VCaP (cell line): ENCODE measurements at regions not wholly inside any gene's neighbourhood (a gene's known extent, or its start where the extent isn't known, plus 50 kb on each side); places are given as distances from the start of the nearest gene placed in this dataset.
"Not testable (repeated sequence)": the region's sequence is repeated elsewhere in the genome, so short reads cannot be mapped to it uniquely, and the experiment has no call there.

ENCODE experiments used
- H3K27ac ChIP-seq: fragments of 450-650 bp; 2 replicates; pipeline ENCODE4 v1.5.1; 2017
- TF ChIP-seq, protein P1 (sequence below): fragments of 450-650 bp; conservative IDR thresholded peaks from 2 replicates; pipeline ENCODE4 v1.5.1; 2017; ENCODE audit warnings: mild to moderate bottlenecking, moderate library complexity

DNA sequence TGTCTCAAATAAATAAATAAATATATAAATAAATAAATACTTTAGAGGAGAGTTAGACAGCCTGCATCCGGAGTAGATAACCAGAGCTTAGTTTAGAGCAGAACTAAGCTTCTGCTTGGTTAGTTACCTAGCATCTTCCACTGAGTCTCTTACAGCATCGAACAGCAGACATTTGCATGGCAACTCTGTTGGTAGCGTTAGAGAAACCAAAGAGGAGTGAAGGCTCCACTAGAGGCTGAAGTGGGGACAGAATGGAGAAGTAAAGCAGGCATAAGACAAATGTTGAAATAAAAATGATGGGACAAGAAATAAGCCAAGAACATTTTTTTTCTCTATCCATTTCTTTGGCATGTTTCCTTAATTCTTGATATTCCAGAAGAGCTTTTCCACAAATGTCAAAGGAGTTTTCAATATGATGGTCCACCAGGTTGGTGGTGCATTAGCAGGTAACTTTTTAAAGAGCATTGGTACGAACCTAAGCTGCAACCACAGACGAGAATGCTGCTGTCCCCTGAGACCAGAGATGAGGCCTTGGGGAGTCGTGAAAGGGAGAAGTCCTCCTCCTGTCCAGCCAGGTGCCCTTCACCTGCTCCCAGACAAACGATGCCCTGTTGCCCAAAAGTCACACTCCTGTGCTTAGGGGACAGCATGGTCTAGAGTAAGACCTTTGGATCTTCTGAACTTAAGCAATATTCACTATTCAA is 438.3 kb downstream of the DIRAS2 start:
- TF ChIP-seq, protein P1, sequence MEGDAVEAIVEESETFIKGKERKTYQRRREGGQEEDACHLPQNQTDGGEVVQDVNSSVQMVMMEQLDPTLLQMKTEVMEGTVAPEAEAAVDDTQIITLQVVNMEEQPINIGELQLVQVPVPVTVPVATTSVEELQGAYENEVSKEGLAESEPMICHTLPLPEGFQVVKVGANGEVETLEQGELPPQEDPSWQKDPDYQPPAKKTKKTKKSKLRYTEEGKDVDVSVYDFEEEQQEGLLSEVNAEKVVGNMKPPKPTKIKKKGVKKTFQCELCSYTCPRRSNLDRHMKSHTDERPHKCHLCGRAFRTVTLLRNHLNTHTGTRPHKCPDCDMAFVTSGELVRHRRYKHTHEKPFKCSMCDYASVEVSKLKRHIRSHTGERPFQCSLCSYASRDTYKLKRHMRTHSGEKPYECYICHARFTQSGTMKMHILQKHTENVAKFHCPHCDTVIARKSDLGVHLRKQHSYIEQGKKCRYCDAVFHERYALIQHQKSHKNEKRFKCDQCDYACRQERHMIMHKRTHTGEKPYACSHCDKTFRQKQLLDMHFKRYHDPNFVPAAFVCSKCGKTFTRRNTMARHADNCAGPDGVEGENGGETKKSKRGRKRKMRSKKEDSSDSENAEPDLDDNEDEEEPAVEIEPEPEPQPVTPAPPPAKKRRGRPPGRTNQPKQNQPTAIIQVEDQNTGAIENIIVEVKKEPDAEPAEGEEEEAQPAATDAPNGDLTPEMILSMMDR, result no peak
- H3K27ac ChIP-seq, result no peak overlapping the region

DNA sequence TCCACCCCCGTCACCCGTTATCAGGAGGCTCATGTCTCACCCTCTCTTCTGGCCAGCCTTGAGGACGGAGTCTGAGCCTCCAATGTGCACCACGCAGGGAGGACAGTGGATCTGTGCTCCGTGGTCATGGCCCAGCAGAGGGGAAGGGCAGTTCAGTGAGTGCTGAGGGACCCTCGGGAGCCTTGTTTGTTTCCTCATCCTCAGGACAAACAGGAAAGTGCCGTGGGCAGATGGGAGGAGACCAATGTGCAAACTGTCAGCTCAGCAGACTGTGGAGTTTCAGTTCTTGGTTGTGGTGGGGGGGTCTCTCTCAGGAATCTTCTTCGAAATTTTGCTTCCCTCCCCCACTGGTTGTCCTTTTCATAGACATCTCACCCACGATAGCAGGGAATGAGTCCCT is 429.6 kb downstream of the DIRAS2 start:
- H3K27ac ChIP-seq, result not testable (repeated sequence)

DNA sequence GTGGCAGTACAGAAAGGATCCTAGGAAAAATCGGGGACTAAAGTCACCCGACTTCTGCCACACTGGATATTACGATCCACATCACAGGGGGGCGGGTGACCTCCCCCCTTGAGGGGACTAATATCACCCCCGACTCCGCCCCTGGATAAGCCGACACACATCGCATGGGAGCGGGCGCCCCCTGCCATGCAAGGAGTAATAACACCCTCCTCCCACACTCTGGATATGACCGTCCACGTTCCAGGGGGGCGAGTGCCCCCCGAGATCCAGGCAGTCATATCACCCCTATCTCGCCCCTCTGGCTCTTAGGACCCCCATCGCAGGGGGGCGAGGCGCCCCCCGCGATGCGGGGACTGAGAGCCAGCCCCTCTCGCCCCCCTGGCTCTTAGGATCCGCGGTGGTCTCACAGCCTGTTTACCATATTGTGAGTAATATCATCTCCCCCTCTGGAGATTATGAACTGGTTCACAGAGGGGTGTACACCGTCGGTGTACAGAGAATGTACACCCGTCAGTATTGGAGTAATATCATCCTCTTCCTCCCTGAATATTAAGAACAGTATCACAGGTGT is 423.0 kb downstream of the DIRAS2 start:
- no peak overlapping the region for H3K27ac ChIP-seq
- TF ChIP-seq, protein P1, result peak; percentile 86

DNA sequence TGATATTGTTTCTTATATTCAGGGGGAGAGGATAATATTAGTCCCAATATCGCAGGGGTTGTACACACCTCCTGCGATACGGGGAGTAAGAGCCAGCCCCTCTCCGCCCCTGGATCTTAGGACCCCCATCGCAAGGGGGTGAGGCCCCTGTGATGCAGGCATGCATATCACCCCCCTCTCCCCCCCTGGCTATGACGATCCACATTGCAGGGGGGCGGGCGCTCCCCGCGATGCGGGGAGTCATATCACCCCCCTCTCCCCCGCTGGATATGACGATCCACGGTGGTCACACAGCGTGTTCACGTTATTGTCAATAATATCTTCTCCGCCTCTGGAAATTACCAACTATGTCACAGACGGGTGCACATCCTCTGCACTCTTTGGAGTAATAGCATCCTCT is 420.7 kb downstream of the DIRAS2 start:
- H3K27ac ChIP-seq, result not testable (repeated sequence)

DNA sequence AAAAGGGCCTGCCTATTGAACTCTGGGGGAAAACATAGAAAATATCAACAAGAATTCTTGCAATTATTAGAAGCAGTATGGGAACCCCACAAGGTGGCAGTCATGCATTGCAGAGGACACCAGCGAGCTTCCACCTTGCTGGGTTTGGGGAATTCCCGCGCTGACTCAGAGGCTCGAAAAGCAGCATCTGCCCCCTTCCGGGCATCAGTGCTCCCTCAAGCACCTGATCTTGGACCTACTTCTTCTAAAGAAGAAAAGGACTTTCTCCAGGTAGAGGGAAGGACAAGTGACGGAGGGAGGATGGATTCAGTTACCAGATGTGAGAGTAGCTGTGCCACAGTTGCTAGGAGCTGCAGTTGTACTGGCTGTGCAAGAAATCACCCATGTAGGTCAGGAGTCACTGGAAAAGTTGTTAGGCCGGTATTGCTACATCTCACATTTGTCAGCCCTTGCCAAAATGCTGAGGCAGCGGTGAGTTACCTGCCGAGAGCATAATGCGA is 415.7 kb downstream of the DIRAS2 start:
- TF ChIP-seq, protein P1, result peak; percentile 92
- H3K27ac ChIP-seq, result peak overlapping the region; percentile 46

DNA sequence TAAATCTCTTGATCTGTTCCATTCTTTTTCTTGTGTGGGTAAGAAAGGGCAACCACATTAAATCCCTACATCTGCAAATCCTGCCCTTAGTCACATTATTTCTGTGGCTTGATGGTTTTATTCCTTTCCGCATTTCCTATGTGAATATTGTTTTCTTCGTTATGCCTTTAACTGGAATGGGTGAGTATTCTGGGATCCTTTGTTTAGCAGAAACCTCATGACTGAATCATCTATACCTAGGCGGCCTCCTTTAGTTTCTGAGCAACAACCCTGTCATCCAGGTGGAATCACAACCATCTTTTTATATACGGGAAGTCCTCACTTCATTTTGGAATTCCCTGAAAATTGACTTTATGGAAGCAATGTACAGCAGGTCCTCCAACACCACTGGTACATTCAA is 409.5 kb downstream of the DIRAS2 start:
- not testable (repeated sequence) for H3K27ac ChIP-seq

DNA sequence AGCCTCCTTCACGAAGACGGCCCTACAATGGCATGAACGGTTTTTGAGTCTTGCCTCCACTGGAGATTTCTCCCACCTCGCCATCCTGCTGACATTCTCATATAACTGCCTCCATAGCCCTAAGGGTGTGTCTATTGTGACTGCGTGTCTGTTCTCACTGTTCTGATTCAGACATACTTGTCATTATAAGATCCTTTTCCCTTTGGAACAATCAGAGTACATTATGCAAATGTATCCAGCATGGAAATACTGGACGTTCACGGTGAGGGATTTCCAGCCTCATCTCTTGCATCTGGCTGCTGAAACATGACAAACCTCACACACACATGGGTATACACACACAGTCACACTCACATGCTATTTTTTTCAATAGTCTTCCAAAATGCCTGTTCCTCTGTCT is 402.1 kb downstream of the DIRAS2 start:
- H3K27ac ChIP-seq, result no peak overlapping the region
- TF ChIP-seq, protein P1, result no peak

DNA sequence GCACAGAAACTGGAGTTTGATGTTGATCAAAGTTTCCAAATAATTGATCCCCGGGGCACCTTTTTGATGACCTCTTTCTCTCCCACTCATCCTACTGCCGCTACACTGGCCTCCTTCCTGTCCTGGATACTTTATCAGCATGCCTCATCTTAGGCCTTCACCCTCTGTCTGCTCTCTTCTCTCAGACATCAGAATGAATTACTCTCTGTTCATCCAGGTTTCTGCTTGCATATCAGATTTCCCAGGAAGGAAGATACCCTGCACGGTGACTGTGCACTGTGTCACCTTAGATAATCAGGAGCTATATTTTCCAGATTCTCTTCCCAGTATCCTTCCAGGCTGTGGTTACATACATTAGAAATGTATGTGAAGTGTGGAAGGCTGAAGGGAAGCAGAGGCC is 397.0 kb downstream of the DIRAS2 start:
- TF ChIP-seq, protein P1, result no peak
- no peak overlapping the region for H3K27ac ChIP-seq

DNA sequence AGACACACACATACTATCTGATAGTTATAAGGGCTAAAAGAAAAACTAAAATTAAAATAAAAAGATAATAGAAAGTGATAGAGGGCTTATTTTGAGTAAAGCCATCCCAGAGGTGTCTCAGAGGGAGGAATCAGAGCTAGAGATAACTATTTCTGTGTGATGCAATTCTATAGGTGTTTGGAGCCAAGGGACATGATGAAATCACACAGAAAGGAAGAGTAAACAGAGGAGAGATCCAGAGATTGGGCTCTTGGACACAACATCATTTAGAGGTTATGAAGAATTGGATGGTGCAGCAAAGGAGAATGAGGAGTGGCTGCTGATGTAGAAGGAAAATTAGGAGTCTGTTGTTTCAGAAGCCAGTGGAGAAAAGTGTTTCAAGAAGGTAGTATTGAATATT is 393.5 kb downstream of the DIRAS2 start:
- TF ChIP-seq, protein P1, result no peak
- no peak overlapping the region for H3K27ac ChIP-seq
